ENCODE measurements at regions not wholly inside any gene's neighbourhood (a gene's known extent, or its start where the extent isn't known, plus 50 kb on each side); places are given as distances from the start of the nearest gene placed in this dataset.
"Not testable (repeated sequence)": the region's sequence is repeated elsewhere in the genome, so short reads cannot be mapped to it uniquely, and the experiment has no call there.

GRCh38 chr7:142670511-142670910 lies 78.8 kb upstream of the PRSS1 start:
- FAIRE-seq (no peak), DNase-seq (ENCODE audit: insufficient read length, low spot score) (no peak)
- TF ChIP-seq PAX5 (IDR thresholded peaks at IDR 0.05; ENCODE audit: insufficient read depth, low read length, severe bottlenecking) (no peak), TAF1 (IDR thresholded peaks at IDR 0.05; ENCODE audit: low read depth, low read length) (no peak), POLR2A (IDR thresholded peaks at IDR 0.05; ENCODE audit: low read depth, low read length) (no peak), POLR2AphosphoS5 (IDR thresholded peaks at IDR 0.05; ENCODE audit: low read depth, low read length) (no peak), SPI1 (IDR thresholded peaks at IDR 0.05; ENCODE audit: low read depth, low read length) (no peak), POU2F2 (IDR thresholded peaks at IDR 0.05; ENCODE audit: low read depth, low read length) (no peak)

- DNase-seq (ENCODE audit: insufficient read length, low spot score) (no peak), FAIRE-seq (peak; percentile 71)
- TF ChIP-seq PAX5 (IDR thresholded peaks at IDR 0.05; ENCODE audit: insufficient read depth, low read length, severe bottlenecking) (no peak), POU2F2 (IDR thresholded peaks at IDR 0.05; ENCODE audit: low read depth, low read length) (no peak), POLR2A (IDR thresholded peaks at IDR 0.05; ENCODE audit: low read depth, low read length) (no peak), POLR2AphosphoS5 (IDR thresholded peaks at IDR 0.05; ENCODE audit: low read depth, low read length) (no peak), SPI1 (IDR thresholded peaks at IDR 0.05; ENCODE audit: low read depth, low read length) (no peak), TAF1 (IDR thresholded peaks at IDR 0.05; ENCODE audit: low read depth, low read length) (no peak)
These were observed 80.1 kb upstream of the PRSS1 start for GRCh38 chr7:142669074-142669654.

- no peak for TF ChIP-seq POLR2AphosphoS5 (IDR thresholded peaks at IDR 0.05; ENCODE audit: low read depth, low read length)
- no peak for TF ChIP-seq POU2F2 (IDR thresholded peaks at IDR 0.05; ENCODE audit: low read depth, low read length)
- TF ChIP-seq POLR2A (IDR thresholded peaks at IDR 0.05; ENCODE audit: low read depth, low read length), result no peak
- no peak for TF ChIP-seq TAF1 (IDR thresholded peaks at IDR 0.05; ENCODE audit: low read depth, low read length)
- no peak for TF ChIP-seq PAX5 (IDR thresholded peaks at IDR 0.05; ENCODE audit: insufficient read depth, low read length, severe bottlenecking)
- peak; percentile 84 for TF ChIP-seq SPI1 (IDR thresholded peaks at IDR 0.05; ENCODE audit: low read depth, low read length)
These were observed 80.8 kb upstream of the PRSS1 start for GRCh38 chr7:142668495-142668894.

GRCh38 chr7:142657376-142657775 lies 91.9 kb upstream of the PRSS1 start:
- DNase-seq (ENCODE audit: insufficient read length, low spot score) (no peak), FAIRE-seq (no peak)
- TF ChIP-seq POLR2A (IDR thresholded peaks at IDR 0.05; ENCODE audit: low read depth, low read length) (no peak), TAF1 (IDR thresholded peaks at IDR 0.05; ENCODE audit: low read depth, low read length) (no peak), POU2F2 (IDR thresholded peaks at IDR 0.05; ENCODE audit: low read depth, low read length) (no peak), SPI1 (IDR thresholded peaks at IDR 0.05; ENCODE audit: low read depth, low read length) (no peak)

More at GRCh38 chr7:142668495-142668894, 80.8 kb upstream of the PRSS1 start:
- DNase-seq (ENCODE audit: insufficient read length, low spot score) (no peak), FAIRE-seq (no peak)

DNA sequence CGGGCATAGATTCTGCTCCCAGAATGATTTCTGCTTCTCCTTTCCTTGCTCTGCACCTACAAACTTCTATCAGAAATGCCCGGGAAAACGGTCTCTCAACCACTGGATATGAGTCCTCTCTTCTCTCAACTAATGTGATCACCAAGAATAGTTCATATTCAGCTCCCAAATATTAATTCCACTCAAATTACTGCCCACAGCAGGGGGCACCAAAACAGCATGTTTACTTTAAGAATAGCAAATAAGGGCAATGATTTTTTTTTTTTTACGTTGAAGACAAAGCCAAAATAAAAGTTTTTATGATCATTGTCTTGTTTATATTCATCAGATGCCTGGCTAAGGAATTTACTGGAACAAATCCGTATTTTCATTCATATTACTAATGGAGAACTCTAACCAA lies 94.9 kb upstream of the PRSS1 start:
- no peak for FAIRE-seq
- no peak for TF ChIP-seq POLR2AphosphoS5 (IDR thresholded peaks at IDR 0.05; ENCODE audit: low read depth, low read length)
- no peak for TF ChIP-seq TAF1 (IDR thresholded peaks at IDR 0.05; ENCODE audit: low read depth, low read length)
- TF ChIP-seq POLR2A (IDR thresholded peaks at IDR 0.05; ENCODE audit: low read depth, low read length), result no peak
- TF ChIP-seq POU2F2 (IDR thresholded peaks at IDR 0.05; ENCODE audit: low read depth, low read length), result no peak
- no peak for TF ChIP-seq SPI1 (IDR thresholded peaks at IDR 0.05; ENCODE audit: low read depth, low read length)
- no peak for TF ChIP-seq PAX5 (IDR thresholded peaks at IDR 0.05; ENCODE audit: insufficient read depth, low read length, severe bottlenecking)
- DNase-seq (ENCODE audit: insufficient read length, low spot score), result no peak

- FAIRE-seq (peak; percentile 67), DNase-seq (ENCODE audit: insufficient read length, low spot score) (no peak)
- TF ChIP-seq PAX5 (IDR thresholded peaks at IDR 0.05; ENCODE audit: insufficient read depth, low read length, severe bottlenecking) (no peak), SPI1 (IDR thresholded peaks at IDR 0.05; ENCODE audit: low read depth, low read length) (peak; percentile 65)
These were observed 101.5 kb upstream of the PRSS1 start for GRCh38 chr7:142647749-142648148.

DNA sequence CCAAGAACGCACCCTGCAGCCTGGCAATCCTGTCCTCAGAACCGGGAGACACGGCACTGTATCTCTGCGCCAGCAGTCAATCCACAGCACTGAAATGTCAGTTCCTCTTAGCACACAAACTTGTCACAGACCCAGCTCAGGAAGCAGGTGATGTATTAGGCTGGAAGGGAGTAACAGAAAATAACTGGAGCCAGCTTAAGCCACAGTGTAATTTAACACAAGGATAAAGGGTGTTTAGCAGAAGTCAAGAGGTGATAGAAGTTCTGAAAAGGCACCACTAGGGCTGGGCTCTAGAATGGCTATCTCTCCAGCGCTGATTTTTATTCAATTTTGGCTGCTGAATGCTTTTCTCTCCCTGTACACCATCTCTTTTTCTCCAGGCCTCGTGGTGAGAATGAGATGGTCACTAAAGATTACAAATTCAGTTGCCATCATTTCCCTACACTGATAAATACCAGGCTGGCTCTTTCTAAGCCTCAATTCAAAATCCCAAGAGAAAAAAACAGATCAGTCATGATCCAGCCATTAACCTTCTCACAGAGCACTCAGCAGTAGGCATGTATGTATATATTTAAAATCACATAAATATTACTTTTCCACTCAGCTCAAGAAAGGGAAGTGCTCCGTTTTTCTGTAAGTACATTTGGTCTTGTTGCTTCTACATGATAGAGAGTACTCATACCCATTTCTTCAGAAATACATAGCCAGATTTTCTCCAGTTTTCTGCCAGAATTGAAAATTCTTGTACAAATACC lies 102.7 kb upstream of the PRSS1 start:
- DNase-seq (ENCODE audit: insufficient read length, low spot score) (no peak), FAIRE-seq (peak; percentile 50)
- no peak for TF ChIP-seq TAF1 (IDR thresholded peaks at IDR 0.05; ENCODE audit: low read depth, low read length)
- TF ChIP-seq SPI1 (IDR thresholded peaks at IDR 0.05; ENCODE audit: low read depth, low read length), result peak; percentile 37; the same call in 1 of the 2 replicates

DNA sequence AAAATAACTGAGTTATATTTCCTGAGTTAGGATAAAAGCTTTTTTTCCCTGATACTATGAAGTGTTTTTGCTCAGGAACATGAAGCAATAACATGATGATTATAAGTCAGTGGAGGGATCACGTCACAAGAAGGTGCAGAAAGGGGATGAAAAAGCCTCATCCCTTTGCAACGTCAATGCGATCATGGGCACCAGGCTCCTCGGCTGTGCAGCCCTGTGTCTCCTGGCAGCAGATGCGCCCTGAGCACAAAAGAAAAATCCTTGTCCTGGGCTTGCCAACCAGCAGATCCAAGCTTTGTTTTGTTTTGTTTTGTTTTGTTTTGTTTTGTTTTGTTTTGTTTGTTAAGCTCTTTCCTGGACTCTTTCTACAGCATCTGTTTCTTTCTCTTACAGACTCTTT lies 103.5 kb upstream of the PRSS1 start:
- TF ChIP-seq POU2F2 (IDR thresholded peaks at IDR 0.05; ENCODE audit: low read depth, low read length) (no peak), POLR2AphosphoS5 (IDR thresholded peaks at IDR 0.05; ENCODE audit: low read depth, low read length) (no peak), POLR2A (IDR thresholded peaks at IDR 0.05; ENCODE audit: low read depth, low read length) (no peak), TAF1 (IDR thresholded peaks at IDR 0.05; ENCODE audit: low read depth, low read length) (no peak), PAX5 (IDR thresholded peaks at IDR 0.05; ENCODE audit: insufficient read depth, low read length, severe bottlenecking) (no peak), SPI1 (IDR thresholded peaks at IDR 0.05; ENCODE audit: low read depth, low read length) (no peak)
- no peak for DNase-seq (ENCODE audit: insufficient read length, low spot score)
- FAIRE-seq, result no peak

DNA sequence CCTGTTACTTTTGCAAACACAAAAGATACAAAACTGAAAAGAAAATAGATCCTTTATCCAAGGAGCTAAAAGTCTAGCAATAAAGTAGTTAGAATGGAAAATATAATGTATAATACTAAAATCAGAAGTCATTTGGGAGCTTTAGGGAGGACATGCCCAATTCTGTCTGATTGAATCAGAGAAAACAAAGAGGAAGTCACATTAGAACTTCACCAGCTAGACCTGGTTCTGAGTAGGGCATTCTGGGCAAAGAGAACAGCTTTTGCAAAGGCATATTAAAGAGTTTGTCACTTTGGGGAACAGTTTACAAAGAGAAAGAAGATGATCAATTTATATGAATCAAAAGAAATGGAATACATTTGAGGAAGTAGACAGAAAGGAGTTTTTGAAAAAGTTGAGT lies 107.0 kb upstream of the PRSS1 start:
- DNase-seq (ENCODE audit: insufficient read length, low spot score) (no peak), FAIRE-seq (no peak)
- TF ChIP-seq POLR2A (IDR thresholded peaks at IDR 0.05; ENCODE audit: low read depth, low read length), result no peak
- peak; percentile 64 for TF ChIP-seq SPI1 (IDR thresholded peaks at IDR 0.05; ENCODE audit: low read depth, low read length)

DNA sequence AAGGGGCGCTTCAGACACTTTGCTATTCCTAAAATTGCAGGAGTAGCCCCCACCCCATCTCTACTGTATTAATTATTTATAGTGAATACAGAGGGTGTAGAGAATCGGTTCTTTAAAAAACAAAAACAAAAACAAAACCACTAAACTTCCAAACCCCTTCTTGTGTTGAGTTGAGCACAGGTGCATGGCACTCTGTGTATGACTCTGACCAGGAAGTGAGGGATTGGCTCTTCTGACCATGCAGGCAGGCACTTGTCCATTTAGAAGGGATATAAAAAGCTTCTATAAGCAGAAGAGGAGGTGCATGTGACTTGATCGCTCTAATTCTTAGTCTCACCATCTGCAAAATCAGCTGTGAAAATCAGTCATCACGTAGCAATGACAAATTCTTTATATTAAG lies 108.0 kb upstream of the PRSS1 start:
- not testable (repeated sequence) for DNase-seq (ENCODE audit: insufficient read length, low spot score); FAIRE-seq
